ENCODE measurements at regions not wholly inside any gene's neighbourhood (a gene's known extent, or its start where the extent isn't known, plus 50 kb on each side); places are given as distances from the start of the nearest gene placed in this dataset.

- FAIRE-seq, result no peak
Measured at GRCh38 chr6:144796070-144796469, 510.9 kb downstream of the UTRN start.

GRCh38 chr6:144797881-144798589, 512.9 kb downstream of the UTRN start:
- FAIRE-seq, result no peak

DNA sequence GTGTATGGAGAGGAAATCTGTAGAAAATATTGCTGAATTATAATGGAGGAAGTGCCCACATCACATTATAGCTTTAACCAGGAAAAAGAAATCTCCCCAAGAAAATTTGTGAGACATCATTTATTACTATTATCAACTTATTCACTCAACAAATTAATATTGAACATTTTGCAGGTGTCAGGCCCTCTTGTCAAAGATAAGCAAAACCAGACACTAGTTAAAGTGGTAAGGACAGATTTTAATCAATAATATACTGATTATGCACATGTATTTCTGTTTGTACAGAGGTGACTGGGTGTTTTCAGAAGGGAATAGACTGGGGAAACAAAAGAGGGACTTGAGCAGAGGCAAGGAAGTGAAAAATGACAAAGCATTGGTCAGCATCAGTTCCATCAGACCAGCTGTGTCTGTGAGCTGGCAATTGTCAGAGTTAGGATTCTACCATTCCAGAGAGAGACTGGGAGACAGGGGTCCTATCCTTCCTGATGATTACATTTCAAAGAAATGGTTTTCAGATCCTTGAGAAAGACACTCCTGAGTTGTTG, 519.2 kb downstream of the UTRN start:
- no peak for FAIRE-seq

DNA sequence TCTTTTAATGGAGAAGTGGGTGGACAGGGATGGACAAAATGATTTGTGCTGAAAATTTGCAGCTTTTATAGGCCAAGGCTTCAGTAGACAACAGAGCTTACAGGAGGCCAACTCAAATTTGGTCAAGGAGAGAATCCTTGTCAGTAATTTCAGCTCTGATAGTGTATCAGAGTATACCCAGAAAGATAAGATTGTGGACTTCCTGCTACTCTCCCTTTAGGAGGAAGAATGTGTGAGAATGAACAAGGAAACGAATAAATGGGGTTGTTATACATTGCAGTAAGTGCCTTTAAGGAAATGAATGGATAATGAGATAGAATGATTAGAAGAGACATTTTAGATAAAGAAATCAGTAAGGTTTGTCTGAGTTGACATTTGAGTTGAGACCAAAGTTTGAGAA, 519.9 kb downstream of the UTRN start:
- FAIRE-seq, result no peak

- no peak for FAIRE-seq
Measured at GRCh38 chr6:144806222-144806621, 521.1 kb downstream of the UTRN start.

- FAIRE-seq, result no peak
Measured at GRCh38 chr6:144809120-144809519, 524.0 kb downstream of the UTRN start.

- no peak for FAIRE-seq
Measured at GRCh38 chr6:144809969-144810368, 524.8 kb downstream of the UTRN start.

DNA sequence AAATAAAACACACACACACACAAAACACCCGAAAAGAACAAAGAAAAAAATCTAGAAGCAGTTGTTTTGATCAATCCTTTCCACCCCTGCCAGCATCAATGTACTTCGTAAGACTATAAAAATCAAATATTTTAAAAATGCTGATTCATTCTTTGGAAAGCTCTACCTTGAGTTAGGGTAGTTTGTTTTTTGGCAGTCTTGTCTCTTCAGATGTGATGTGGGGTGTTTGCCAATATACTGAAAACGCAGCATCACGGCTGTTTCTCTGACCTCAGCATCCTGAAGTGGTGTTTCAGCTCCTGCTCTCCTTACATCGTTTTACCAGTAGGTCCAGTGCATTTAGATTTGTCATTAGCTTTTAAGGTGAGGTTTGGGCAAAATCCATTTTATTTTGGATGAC, 526.0 kb downstream of the UTRN start:
- no peak for FAIRE-seq

DNA sequence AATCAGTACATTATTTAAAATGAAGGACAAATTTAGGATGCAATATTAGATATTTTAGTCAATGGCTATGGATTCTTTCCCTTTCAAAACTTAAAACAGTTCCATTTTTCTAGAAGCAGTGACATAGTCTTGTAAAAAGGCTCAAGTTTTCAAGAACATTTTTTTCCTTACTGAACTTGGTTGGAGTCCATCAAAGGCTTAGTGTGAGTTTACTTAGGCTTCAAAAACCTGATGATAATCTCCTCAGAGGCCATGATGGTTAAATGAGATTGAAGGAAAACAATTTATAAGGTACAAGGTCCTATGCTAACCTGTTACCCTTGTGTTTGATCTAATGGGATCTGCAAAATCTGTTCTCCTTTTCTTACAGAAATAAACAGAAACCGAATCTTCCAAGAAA, 531.8 kb downstream of the UTRN start:
- no peak for FAIRE-seq

GRCh38 chr6:144820270-144820669, 535.1 kb downstream of the UTRN start:
- FAIRE-seq, result no peak

DNA sequence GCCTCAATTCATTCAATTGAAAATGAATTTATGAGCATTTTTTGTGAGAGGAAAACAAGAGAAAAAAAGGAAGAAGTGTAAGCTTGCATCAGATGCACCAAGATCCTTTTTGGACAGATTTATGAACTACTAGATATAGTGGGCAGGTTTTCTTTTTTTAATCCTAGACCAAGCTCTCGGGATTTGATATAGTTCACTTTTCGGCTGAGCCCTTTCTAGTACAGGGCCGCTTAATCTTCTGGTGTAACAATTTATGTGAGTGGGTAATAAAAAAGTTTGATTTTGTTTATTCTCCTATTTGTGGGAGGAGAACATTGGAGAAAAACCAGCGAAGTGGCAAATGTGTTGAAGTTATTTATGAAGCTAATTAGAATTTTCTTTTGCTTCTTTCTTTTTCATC, 538.0 kb downstream of the UTRN start:
- no peak for FAIRE-seq

- no peak for FAIRE-seq
Measured at GRCh38 chr6:144824018-144824417, 538.9 kb downstream of the UTRN start.

DNA sequence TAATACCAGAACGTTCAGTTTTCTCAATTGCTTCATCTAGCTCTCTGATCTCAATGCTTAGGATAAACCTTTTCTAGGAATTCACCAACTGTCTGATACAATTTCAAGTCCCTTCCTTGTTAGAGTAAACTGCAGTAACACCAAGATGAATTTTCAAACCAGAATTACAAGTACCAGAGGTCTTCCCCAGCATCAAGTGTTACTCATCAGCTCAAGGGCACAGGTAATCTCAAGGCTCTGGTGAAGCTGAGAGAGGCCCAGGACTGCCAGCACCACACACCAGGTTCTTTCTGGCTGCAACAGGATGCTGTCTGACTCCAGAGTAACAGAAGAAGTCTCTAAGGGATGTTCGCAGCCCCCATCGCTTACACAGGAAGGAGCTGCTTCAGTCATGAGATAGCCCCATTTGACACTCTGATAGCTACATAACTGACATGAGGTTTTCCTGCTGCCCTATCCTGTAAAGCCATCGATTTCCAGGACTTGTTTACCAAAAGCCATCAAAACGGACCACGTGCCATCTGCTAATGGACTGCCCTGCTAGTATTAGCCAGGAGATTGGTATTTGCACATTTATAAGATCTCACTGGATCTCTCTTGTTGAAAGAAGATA, 549.4 kb downstream of the UTRN start:
- no peak for FAIRE-seq

DNA sequence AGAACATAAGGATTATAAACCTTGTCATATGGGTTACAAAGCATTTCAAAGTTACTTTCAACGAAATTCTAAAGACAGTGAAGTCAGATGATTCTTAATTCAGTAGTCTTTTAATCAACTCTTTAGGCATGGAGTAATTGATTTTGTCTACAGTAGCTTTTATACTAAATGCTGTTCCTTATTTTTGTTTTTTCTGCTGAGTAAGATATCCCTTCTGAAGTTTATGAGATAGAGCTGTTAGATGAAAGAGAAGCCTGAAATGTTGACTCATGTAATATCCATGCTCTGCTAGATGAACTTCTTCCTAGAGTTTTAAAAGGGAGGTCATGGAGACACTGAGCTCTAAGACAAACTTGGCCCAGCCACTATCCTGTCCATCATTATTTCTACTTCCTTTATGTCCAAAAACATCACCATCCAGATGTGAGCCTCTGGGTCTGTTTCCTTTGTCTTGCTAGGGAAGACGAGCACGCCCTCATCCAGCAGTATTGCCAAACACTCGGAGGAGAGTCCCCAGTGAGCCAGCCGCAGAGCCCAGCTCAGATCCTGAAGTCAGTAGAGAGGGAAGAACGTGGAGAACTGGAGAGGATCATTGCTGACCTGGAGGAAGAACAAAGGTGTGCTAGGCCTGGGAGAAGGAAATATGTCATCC, 550.3 kb downstream of the UTRN start:
- no peak for FAIRE-seq

DNA sequence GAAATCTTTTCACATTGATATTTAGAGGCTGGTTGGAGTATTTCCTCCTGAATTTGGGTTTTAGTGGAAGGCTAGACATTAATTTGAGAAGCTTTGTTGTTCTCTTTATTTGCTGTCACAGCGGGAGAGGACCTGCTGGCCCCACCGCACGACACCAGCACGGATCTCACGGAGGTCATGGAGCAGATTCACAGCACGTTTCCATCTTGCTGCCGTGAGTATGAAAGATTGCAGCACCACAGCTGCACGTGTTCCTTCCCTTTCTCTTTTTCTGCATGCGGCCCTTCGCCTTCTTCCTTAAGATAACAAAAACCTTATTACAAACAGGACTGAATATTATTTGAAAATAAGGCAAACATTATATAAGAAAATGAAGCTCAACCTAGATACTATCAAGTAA, 555.5 kb downstream of the UTRN start:
- FAIRE-seq, result no peak

DNA sequence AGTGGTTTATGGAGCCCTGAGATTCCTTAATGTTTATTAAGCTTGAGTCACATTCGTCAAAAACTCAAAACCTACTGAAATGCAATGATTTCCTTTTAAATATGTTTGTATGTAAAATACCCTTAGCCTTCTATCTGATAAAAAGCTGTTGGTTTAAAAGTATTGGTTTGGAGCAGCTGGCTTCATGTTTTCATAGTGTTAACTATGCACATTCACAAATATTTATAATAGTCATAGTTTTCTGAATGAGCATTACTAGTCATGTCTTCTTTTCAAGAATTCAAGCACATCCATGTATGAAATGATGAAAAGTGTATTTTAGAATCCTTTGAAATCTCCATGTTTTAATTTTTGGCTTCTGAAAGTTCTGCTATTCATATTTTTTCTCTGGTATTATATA, 558.6 kb downstream of the UTRN start:
- FAIRE-seq, result no peak

DNA sequence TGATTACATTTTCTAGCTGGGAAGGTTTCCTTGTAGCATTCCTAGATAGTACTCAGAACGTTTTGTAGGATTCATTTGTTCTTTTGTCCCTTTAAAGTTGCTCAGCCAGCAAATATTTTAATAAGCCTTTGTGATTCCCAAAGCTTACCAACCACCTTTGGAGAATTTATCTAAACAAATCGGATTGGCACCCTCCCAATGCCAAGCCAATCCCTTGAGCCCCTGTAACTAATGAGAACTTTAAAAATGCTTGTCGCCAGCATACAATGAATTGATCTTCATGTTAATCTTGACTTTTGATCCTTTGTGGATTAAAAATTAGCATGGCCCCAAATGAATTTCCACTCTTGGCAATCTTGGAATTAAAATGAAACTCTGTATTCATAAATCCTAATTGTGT, 559.5 kb downstream of the UTRN start:
- FAIRE-seq, result no peak

DNA sequence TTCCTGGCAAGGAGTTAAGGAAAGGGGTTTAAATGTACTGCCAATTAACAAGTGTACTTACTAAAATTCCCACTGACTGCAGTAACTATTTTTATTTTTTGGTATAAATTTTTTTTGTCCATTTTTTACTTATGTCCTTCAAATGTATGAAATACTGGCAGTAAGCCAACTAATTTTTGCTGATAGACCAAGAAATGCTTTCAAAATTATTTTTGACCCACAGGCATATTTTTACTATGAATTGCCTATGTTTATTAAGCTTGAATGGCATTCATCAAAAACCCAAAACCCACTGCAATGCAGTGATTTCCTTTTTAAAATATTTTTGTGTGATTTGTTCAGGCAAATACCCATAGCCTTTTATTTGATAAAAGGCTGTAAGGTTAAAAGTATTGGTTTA, 560.1 kb downstream of the UTRN start:
- no peak for FAIRE-seq

DNA sequence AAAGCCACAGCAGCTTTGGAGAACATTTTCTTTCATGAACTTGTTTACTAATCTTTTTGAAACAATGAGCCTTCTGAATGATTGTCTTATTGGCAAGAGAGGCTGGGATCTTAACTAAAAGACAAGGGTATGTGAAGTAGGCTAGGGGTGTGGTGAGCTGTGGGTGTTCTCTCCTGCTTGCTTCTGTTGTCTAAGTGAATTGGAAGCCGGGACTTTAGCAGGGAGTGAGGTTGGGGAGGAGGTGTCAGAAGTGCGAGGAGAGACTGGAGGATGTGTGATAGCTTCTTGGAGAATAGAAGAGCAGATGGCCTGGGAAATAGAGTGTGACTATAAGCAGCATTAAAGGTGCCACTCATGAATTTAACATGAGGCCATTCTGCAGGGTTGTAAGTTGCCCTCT, 562.8 kb downstream of the UTRN start:
- no peak for FAIRE-seq

GRCh38 chr6:144849920-144850319, 564.8 kb downstream of the UTRN start:
- FAIRE-seq, result no peak

DNA sequence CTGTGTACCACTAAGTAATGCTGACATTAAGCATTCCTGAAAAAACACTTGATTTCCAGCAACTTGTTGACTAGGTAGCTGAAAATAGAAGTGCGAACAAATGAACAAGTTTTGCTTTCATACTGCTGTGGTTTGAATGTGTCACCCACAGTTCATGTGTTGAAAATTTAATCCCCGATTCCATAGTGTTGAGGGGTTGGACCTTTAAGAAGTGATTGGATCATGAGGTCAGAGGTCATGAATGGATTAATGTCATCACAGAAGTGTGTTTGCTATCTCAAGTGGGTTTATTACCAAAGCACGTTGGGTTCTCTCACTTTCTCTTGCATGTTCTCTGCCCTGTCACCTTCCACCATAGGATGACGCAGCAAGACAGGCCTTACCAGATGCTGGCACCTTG, 568.5 kb downstream of the UTRN start:
- no peak for FAIRE-seq

DNA sequence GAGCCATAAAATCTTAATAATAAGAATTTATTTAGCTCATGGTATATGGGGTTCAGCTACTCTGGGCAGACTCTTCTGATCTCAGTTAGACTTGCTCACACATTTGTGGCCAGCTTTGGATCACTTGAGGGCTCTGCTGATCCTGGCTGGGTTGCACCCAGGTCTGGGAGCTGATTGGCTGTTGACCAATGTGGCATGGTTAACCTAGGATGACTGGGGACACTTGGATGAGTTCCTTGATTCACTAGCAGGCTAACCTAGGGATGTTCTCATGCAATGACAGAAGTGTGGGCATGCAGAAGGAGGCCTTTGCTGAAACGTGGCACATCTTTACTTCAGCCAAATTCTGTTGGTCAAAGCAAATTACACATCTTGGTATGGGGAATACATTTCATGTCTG, 569.5 kb downstream of the UTRN start:
- no peak for FAIRE-seq

- no peak for FAIRE-seq
Measured at GRCh38 chr6:144855375-144855774, 570.2 kb downstream of the UTRN start.

- no peak for FAIRE-seq
Measured at GRCh38 chr6:144855812-144856531, 570.8 kb downstream of the UTRN start.
